WTC11 (cell line): ENCODE measurements at regions not wholly inside any gene's neighbourhood (a gene's known extent, or its start where the extent isn't known, plus 50 kb on each side); places are given as distances from the start of the nearest gene placed in this dataset.
A peak's percentile ranks its signal among the peaks of the same experiment; 100 is the strongest.
"Not testable (repeated sequence)": the region's sequence is repeated elsewhere in the genome, so short reads cannot be mapped to it uniquely, and the experiment has no call there.

Experiments used
- ATAC-seq: fragments of 200-7000 bp; cut with Tn5 transposase; 2 replicates; pipeline ENCODE4 v1.10.0; 2021; ENCODE audit warnings: mild to moderate bottlenecking, moderate library complexity
- CTCF ChIA-PET: fragments of 300-600 bp; sonication (Branson Sonifier 250); formaldehyde crosslinking; loops from one replicate; lab custom pipeline; 2021; ENCODE audit warnings: antibody characterized with exemption; lab: Charles Lee
- POLR2A ChIA-PET: fragments of 350-600 bp; sonication (Branson Sonifier 250); formaldehyde crosslinking; loops from one replicate; lab custom pipeline; 2021; ENCODE audit warnings: antibody characterized with exemption; lab: Charles Lee
- DNase-seq: peaks from one replicate; pipeline ENCODE4 v3.0.0; 2021; ENCODE audit warnings: low spot score
- H3K27ac Mint-ChIP-seq: 2 replicates; pipeline ENCODE4 v1.8.0; 2021; ENCODE audit warnings: mixed read lengths
- H3K27me3 Mint-ChIP-seq: 2 replicates; pipeline ENCODE4 v1.8.0; 2021; ENCODE audit warnings: low read depth, mild to moderate bottlenecking, moderate library complexity, mixed read lengths
- H3K36me3 Mint-ChIP-seq: 2 replicates; pipeline ENCODE4 v1.8.0; 2021; ENCODE audit warnings: mixed read lengths
- H3K4me1 Mint-ChIP-seq: 2 replicates; pipeline ENCODE4 v1.8.0; 2022; ENCODE audit warnings: mixed read lengths
- H3K4me3 Mint-ChIP-seq: 2 replicates; pipeline ENCODE4 v1.8.0; 2021; ENCODE audit warnings: mild to moderate bottlenecking, moderate library complexity, mixed read lengths
- H3K9me3 Mint-ChIP-seq: 2 replicates; pipeline ENCODE4 v1.8.0; 2021; ENCODE audit warnings: mixed read lengths
- ATF2 ChIP-seq: sonication (generic); formaldehyde crosslinking; IDR thresholded peaks from 2 replicates; pipeline ENCODE4 v1.8.1; 2022; ENCODE audit warnings: low read depth, missing genetic modification reagents, borderline replicate concordance
- ATF6 ChIP-seq: sonication (generic); formaldehyde crosslinking; IDR thresholded peaks from 2 replicates; pipeline ENCODE4 v1.8.1; 2023; ENCODE audit warnings: mild to moderate bottlenecking, missing genetic modification reagents
- ETV6 ChIP-seq: sonication (generic); formaldehyde crosslinking; IDR thresholded peaks from 2 replicates; pipeline ENCODE4 v1.8.1; 2022; ENCODE audit warnings: mild to moderate bottlenecking, missing genetic modification reagents
- IRF1 ChIP-seq: sonication (generic); formaldehyde crosslinking; IDR thresholded peaks from 2 replicates; pipeline ENCODE4 v1.8.0; 2023; ENCODE audit warnings: missing genetic modification reagents
- MLX ChIP-seq: sonication (generic); formaldehyde crosslinking; IDR thresholded peaks from 2 replicates; pipeline ENCODE4 v1.8.1; 2023; ENCODE audit warnings: mild to moderate bottlenecking, missing genetic modification reagents, moderate library complexity
- PREB ChIP-seq: sonication (generic); formaldehyde crosslinking; IDR thresholded peaks from 2 replicates; pipeline ENCODE4 v1.8.1; 2022; ENCODE audit warnings: mild to moderate bottlenecking, missing genetic modification reagents, moderate library complexity, borderline replicate concordance
- SMAD3 ChIP-seq: sonication (generic); formaldehyde crosslinking; IDR thresholded peaks from 2 replicates; pipeline ENCODE4 v1.8.0; 2022; ENCODE audit warnings: missing genetic modification reagents, mild to moderate bottlenecking, borderline replicate concordance
- TP53 ChIP-seq: sonication (generic); formaldehyde crosslinking; IDR thresholded peaks from 2 replicates; pipeline ENCODE4 v1.8.1; 2023; ENCODE audit warnings: mild to moderate bottlenecking, missing genetic modification reagents
- ZBTB21 ChIP-seq: sonication (generic); formaldehyde crosslinking; IDR thresholded peaks from 2 replicates; pipeline ENCODE4 v1.8.1; 2023; ENCODE audit warnings: mild to moderate bottlenecking, missing genetic modification reagents, borderline replicate concordance
- ZNF121 ChIP-seq: sonication (generic); formaldehyde crosslinking; IDR thresholded peaks from 2 replicates; pipeline ENCODE4 v1.8.0; 2023; ENCODE audit warnings: missing genetic modification reagents
- ZNF396 ChIP-seq: fragments of 250-450 bp; sonication (Bioruptor Pico); IDR thresholded peaks from 2 replicates; pipeline ENCODE4 v1.8.0; 2021; ENCODE audit warnings: mild to moderate bottlenecking, moderate library complexity, borderline replicate concordance
- ZNF512 ChIP-seq: sonication (generic); formaldehyde crosslinking; IDR thresholded peaks from 2 replicates; pipeline ENCODE4 v1.8.1; 2022; ENCODE audit warnings: missing genetic modification reagents, borderline replicate concordance
- ZNF532 ChIP-seq: fragments of 250-450 bp; sonication (Bioruptor Pico); IDR thresholded peaks from 2 replicates; pipeline ENCODE4 v1.9.0; 2021; ENCODE audit warnings: mild to moderate bottlenecking, borderline replicate concordance
- ZSCAN18 ChIP-seq: fragments of 250-450 bp; sonication (Bioruptor Pico); IDR thresholded peaks from 2 replicates; pipeline ENCODE4 v2.1.2; 2022; ENCODE audit warnings: mild to moderate bottlenecking, moderate library complexity

GRCh38 chr13:67902960-67903359, 672.8 kb upstream of the PCDH9 start:
- DNase-seq: peak; percentile 18
- not testable (repeated sequence) for H3K4me1 Mint-ChIP-seq
- H3K9me3 Mint-ChIP-seq: peaks cover 36% of the 10 kb centered on the region
- TF ChIP-seq ZNF121: 0 out of 2 replicates have a peak, but pooled peaks have one; percentile 6
- TF ChIP-seq, all 79 proteins: peak for 1; not testable (repeated sequence) for 78
- H3K27me3 Mint-ChIP-seq, CTCF ChIA-PET, H3K4me3 Mint-ChIP-seq, H3K27ac Mint-ChIP-seq, POLR2A ChIA-PET, ATAC-seq: not testable (repeated sequence)
- peaks cover 12% of the 10 kb centered on the region for H3K36me3 Mint-ChIP-seq

- no peak for DNase-seq
Observed at GRCh38 chr13:67880916-67881315, 650.8 kb upstream of the PCDH9 start.

GRCh38 chr13:67878376-67878775, 648.2 kb upstream of the PCDH9 start:
- no peak for DNase-seq
- peaks cover 7% of the 10 kb centered on the region; the same call in 1 of the 2 replicates for H3K36me3 Mint-ChIP-seq
- peaks cover 10% of the 10 kb centered on the region for H3K9me3 Mint-ChIP-seq
- no peak for TF ChIP-seq ATF2 (CRISPR knock-in tag)
- no peak for TF ChIP-seq ZNF121
- TF ChIP-seq IRF1: no peak
- TF ChIP-seq, all 79 proteins: peak for 0
- ChIA-PET CTCF (no interaction called here), POLR2A (no interaction called here)
- no peaks in the 10 kb centered on the region for H3K4me1 Mint-ChIP-seq
- H3K27ac Mint-ChIP-seq: no peak overlapping the region
- H3K4me3 Mint-ChIP-seq: no peak overlapping the region
- no peaks in the 10 kb centered on the region for H3K27me3 Mint-ChIP-seq
- ATAC-seq: no peak

More at GRCh38 chr13:67880916-67881315, 650.8 kb upstream of the PCDH9 start:
- ChIA-PET POLR2A (no interaction called here), CTCF (no interaction called here)
- H3K9me3 Mint-ChIP-seq: peaks cover 17% of the 10 kb centered on the region
- H3K4me1 Mint-ChIP-seq: no peaks in the 10 kb centered on the region
- peaks cover 7% of the 10 kb centered on the region; the same call in 1 of the 2 replicates for H3K36me3 Mint-ChIP-seq
- no peak overlapping the region for H3K4me3 Mint-ChIP-seq
- no peak for ATAC-seq
- no peaks in the 10 kb centered on the region for H3K27me3 Mint-ChIP-seq
- TF ChIP-seq MLX (no peak), ZNF396 (CRISPR knock-in tag) (no peak)
- H3K27ac Mint-ChIP-seq: no peak overlapping the region

- POLR2A ChIA-PET: no interaction called here
- TF ChIP-seq ZBTB21: no peak
- no peak for TF ChIP-seq TP53
- no peak for TF ChIP-seq ETV6 (CRISPR knock-in tag)
- no peak for TF ChIP-seq ZNF532 (CRISPR knock-in tag)
- TF ChIP-seq SMAD3 (CRISPR knock-in tag): no peak
- TF ChIP-seq PREB (CRISPR knock-in tag): no peak
- TF ChIP-seq ZNF512 (CRISPR knock-in tag): no peak
- TF ChIP-seq ZSCAN18 (CRISPR knock-in tag): no peak
- TF ChIP-seq ATF6 (CRISPR knock-in tag): no peak
Observed at GRCh38 chr13:67877031-67877430, 646.9 kb upstream of the PCDH9 start.

More at GRCh38 chr13:67877031-67877430, 646.9 kb upstream of the PCDH9 start:
- CTCF ChIA-PET: no interaction called here
- DNase-seq (no peak), ATAC-seq (no peak)
- no peak overlapping the region for H3K4me3 Mint-ChIP-seq
- H3K4me1 Mint-ChIP-seq: no peaks in the 10 kb centered on the region
- H3K27ac Mint-ChIP-seq: no peak overlapping the region
- peaks cover 10% of the 10 kb centered on the region for H3K9me3 Mint-ChIP-seq
- H3K27me3 Mint-ChIP-seq: no peaks in the 10 kb centered on the region
- peaks cover 7% of the 10 kb centered on the region; the same call in 1 of the 2 replicates for H3K36me3 Mint-ChIP-seq
